SK-N-DZ (cell line): ENCODE measurements at regions not wholly inside any gene's neighbourhood (a gene's known extent, or its start where the extent isn't known, plus 50 kb on each side); places are given as distances from the start of the nearest gene placed in this dataset.

Source experiments
- small RNA-seq, 2 experiments: library from RNA; depleted of rRNA; stranded (forward); fragments of <200 nt; gene quantifications; one replicate each; pipeline ENCODE3, GENCODE V24; 2014

Small RNA genes in the stretch of these regions (small RNA-seq; reads per million reads assigned to genes)
- 0 reads per million in 2 experiments for gene AC013410.2
